HG02981 (cell line): ENCODE measurements at regions not wholly inside any gene's neighbourhood (a gene's known extent, or its start where the extent isn't known, plus 50 kb on each side); places are given as distances from the start of the nearest gene placed in this dataset.

Experiments used
- ATAC-seq: cut with Tn5 transposase; IDR thresholded peaks from one replicate; pipeline ENCODE4 v1.9.1; 2021; ENCODE audit warnings: mild to moderate bottlenecking, moderate library complexity; ENCODE audit not compliant: unreplicated experiment

- ATAC-seq, result no peak
These were observed 148.8 kb upstream of the HS6ST1 start for GRCh38 chr2:128467321-128467969.

GRCh38 chr2:128468186-128468920, 149.7 kb upstream of the HS6ST1 start:
- ATAC-seq, result no peak

DNA sequence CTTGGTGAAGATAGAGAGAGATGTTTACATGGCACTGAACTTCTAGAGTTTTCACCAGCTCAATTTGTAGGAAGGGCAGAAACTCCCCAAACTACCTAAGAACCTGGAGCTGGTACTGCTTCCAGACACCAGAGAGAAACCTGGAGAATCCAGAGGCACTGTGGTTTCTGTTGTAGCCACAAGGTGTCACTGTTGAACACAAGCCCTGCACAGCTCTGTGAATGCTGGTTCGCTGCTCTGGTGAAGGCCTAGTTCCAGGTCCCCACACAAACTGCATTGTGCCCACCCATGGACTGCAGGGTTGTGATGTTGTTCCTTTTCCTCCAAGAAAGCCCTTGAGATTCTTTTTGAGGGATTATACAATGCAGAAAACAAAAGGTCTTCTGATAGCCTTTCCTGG, 150.5 kb upstream of the HS6ST1 start:
- no peak for ATAC-seq

- no peak for ATAC-seq
These were observed 151.2 kb upstream of the HS6ST1 start for GRCh38 chr2:128469875-128470274.

DNA sequence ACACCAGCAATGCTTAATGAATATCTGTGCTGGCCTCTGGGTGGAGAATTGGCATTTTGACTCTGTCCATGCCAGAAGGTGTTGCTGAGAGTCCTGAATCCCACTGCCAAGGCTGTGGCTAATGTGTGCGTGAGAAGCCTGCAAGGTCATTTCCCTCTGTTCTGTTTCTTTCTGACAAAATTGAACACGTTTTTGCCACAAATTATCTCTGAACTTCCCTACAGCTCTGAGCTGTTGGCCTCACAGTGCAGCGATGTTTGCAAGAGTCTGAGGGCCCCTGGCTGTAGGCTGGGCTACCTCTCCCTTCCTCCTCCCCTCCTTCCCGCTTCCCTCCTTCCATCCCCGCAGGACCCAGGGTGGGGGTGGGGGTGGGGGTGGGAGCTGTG, 154.1 kb upstream of the HS6ST1 start:
- peak; percentile 30 for ATAC-seq

GRCh38 chr2:128473175-128474035, 154.7 kb upstream of the HS6ST1 start:
- peak; percentile 55 for ATAC-seq

GRCh38 chr2:128474036-128474955, 155.6 kb upstream of the HS6ST1 start:
- ATAC-seq, result no peak

DNA sequence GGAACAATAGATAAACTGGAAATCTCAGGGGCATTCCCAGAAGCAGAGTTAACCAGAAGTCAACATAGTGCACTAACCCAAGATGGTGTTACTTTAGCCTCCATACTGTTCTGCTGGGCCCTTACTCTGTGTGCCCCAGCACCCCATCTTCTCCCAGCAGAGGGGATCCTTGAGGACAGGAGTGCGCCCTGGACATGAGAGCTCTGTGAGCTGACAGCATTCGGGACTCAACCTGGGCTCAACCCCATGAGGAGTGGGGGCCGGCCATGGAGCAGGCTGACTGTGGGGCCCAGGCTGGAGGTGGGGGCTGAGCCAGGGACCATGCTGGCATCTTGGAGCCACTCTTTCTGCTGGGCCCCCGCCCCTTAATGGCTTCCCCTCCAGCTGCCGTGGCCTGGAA, 156.3 kb upstream of the HS6ST1 start:
- no peak for ATAC-seq

DNA sequence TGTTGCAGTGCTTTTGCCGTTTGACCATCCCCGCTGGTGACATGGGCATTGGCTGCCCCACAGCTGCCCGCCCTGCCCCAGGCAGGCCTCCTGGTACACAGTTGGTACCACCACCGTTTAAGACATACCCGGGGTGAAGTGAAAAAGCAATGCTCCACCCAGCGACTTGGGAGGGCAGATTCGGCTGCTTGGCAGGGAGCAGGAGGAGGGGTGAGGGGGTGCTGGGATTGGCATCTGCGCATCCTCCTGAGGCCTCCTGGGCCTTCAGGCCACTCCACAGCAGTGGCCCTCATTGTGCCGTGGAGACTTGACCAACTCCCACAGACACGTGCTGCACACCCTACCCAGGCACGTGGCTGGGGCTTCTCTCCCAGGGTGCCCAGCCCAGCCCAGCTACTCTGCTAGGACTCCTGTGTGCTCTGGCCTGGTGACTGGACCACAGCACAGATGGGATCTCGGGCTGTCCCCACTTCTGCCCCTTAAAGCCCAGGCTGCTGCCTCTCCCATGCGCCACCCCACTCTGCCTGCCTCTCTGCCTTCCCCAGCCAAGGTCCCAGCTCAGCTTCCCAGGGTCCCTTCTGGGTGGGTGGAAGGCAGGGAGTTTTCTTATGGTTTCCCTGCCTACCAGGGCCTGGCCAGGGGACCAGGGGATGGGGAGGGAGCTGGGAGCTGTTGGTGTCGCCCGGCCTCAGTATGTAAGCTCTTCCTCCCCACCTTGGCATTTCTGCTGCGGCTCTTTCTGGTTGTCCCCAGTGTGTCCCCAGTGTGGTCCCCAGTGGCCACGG, 157.0 kb upstream of the HS6ST1 start:
- no peak for ATAC-seq

DNA sequence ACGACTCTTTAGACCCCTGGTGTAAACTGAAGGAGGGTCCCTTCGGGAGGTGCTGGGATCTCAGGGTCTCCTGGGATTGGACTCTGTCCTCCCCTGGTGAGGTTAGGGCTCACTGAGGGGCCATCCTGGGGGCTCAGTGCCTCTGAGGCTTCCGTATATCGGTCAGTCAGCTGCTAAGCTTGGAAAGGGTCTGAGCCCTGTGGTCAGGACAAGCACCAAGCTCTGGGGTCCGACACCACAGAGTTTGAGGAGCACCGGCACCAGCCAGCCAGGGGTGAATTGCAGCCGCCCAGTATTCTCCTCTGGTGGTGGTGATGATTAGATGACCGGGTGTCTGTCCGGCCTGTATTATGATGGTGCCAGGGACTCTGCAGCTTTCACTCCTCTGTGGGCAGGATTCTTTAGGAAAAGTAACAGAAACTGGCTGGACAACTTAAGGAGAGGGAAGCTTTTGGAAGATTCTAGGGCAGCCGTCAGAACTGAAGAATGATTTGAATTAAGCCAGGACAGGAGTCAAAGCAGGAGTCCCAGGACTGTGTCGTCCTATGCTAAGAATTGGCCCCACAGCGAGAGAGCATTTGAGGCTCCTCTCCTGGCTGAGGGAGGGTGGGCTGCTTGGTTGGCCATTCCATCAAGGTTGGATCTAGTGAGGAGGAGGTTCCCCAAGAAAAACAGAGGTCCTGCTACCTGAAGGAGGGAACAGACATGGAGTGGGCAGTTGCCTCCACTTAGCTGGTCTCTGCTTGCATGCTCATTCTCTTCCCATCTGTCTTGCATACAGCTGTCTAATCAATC, 158.6 kb upstream of the HS6ST1 start:
- ATAC-seq, result no peak

DNA sequence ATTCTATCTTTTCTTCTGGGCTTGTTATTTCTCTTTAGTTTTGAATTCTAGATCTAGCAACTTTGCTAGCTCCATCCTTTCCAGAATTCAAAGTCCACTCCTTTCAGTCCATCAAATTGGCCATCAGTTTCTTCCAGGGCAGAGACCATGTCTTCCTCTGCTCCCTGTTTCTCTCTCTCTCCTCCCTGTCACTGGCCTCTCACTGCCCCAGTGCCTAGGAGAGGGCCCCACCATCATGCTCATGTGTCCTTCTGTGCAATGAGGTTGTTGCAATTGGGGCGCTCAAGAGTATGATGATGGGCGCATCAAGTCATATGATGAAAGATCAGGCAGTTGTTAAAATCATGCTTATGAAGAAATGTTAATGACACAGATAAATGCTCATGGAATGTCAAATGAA, 159.2 kb upstream of the HS6ST1 start:
- ATAC-seq, result no peak

DNA sequence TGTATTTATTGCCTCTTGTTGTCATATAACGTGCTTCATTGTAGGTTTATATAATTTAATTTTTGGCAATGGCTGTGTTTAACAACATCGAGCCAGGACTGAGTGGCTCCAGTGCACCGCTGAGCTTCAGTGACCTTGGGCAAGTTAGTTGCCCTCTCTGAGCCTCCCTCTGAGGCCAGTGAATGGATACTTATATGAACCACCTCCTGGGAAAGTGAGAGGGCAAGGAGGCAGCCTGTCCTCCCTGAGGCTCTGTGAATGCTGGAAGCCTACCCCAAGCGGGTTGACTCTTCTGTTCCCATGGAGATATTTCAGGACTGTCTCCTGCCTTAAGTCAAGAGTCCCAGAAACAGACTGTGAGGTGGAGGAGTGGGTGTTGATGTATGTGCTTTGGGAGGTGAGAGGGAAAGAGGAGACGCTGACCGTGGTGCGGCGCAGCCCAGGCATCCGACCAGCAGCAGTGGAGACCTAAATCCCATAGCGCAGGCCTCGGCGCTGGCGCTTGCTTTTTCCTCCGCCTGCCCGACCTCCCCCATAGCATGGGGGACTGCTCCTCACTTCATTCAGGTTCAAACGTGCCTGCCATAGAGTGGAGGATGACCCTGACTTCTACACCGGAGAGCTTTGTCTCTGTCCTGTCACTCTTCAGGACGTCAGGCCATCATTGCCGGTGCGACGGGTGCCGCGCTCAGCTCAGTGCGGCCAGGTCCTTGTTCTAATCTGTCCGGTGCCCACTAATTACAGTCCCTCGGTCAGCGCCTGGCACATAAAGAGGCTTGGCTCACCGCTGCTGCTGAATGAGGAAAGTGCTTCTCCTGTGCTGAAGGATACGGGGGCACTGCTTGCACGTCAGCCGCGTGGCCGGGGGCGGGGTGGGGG, 167.3 kb upstream of the HS6ST1 start:
- ATAC-seq, result no peak

GRCh38 chr2:128486640-128487375, 168.1 kb upstream of the HS6ST1 start:
- ATAC-seq, result no peak

- ATAC-seq, result no peak
These were observed 169.2 kb upstream of the HS6ST1 start for GRCh38 chr2:128487650-128488387.

DNA sequence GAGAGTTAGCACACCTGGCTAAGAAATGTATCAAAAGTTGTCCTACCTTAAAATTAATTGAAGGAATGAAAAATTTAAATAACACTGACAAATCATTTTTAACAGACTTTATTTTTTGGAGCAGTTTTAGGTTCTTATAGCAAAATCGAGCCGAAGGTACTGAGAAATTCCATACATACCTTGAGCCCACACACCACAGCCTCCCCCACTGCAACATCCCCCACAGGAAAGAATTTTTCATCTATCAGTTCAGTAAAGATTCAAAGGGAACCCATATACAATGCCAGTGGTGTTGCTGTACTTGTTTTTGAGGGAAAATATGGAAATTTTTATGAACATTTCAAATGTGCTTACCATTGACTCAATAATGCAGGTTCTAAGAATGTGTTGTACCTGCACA, 169.8 kb upstream of the HS6ST1 start:
- ATAC-seq, result no peak

DNA sequence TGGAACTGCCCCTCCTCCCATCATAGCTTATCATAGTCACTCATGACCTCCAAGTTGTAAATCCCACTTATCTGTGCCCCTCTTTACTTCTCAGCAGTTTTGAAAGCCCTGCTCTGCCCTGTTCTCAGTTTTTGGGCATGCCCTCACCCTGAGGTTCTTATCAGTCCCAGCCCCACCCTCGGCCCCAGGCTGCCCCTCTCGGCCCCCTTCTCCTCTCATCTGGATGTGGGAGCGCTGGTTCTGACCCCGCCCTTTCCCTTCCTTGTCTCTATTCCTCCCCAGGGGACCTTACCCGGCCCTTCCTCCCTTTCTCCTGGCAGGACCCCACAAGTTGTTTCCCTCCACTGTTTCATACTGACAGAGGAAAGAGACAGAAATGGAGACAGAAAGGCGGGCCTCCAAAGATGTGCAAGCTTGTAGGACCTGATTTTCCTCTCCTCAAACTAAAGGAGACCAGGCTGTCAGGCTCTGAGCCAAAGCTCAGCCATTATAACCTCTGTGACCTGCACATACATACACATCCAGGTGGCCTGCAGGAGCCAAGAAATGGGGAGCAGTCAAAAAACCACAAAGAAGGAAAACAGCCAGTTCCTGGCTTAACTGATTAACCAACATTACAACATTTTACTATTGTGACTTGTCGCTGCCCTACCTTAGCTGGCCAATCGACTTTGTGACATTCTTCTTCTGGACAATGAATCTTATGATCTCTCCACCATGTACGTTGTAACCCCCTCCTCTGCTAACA, 171.0 kb upstream of the HS6ST1 start:
- no peak for ATAC-seq
